ENCODE measurements at regions not wholly inside any gene's neighbourhood (a gene's known extent, or its start where the extent isn't known, plus 50 kb on each side); places are given as distances from the start of the nearest gene placed in this dataset.

- TF ChIP-seq CTCF (IDR thresholded peaks at IDR 0.05) (no peak), EZH2 (IDR thresholded peaks at IDR 0.05; ENCODE audit: borderline replicate concordance, insufficient read depth, low read depth, low read length, poor library complexity, severe bottlenecking) (no peak)
Measured at GRCh38 chr3:180359953-180360279, 242.0 kb upstream of the TTC14 start.
